ENCODE measurements at regions not wholly inside any gene's neighbourhood (a gene's known extent, or its start where the extent isn't known, plus 50 kb on each side); places are given as distances from the start of the nearest gene placed in this dataset.

- DNase-seq, result no peak
Observed at GRCh38 chr12:115146453-115146852, 462.5 kb upstream of the TBX3 start.

- DNase-seq, result no peak
Observed at GRCh38 chr12:115144425-115144824, 460.4 kb upstream of the TBX3 start.

- no peak for DNase-seq
Observed at GRCh38 chr12:115140981-115141655, 457.1 kb upstream of the TBX3 start.

GRCh38 chr12:115137812-115138521 is 454.0 kb upstream of the TBX3 start:
- DNase-seq, result no peak

- no peak for DNase-seq
Observed at GRCh38 chr12:115135800-115136211, 451.8 kb upstream of the TBX3 start.

- DNase-seq, result no peak
Observed at GRCh38 chr12:115134298-115134697, 450.3 kb upstream of the TBX3 start.

GRCh38 chr12:115132905-115133304 is 448.9 kb upstream of the TBX3 start:
- DNase-seq, result no peak

- no peak for DNase-seq
Observed at GRCh38 chr12:115132145-115132544, 448.2 kb upstream of the TBX3 start.

- no peak for DNase-seq
Observed at GRCh38 chr12:115129727-115130126, 445.8 kb upstream of the TBX3 start.

GRCh38 chr12:115121053-115121452 is 437.1 kb upstream of the TBX3 start:
- DNase-seq, result no peak

GRCh38 chr12:115118177-115118724 is 434.3 kb upstream of the TBX3 start:
- DNase-seq, result no peak

GRCh38 chr12:115114140-115114539 is 430.2 kb upstream of the TBX3 start:
- DNase-seq, result no peak

- no peak for DNase-seq
Observed at GRCh38 chr12:115109863-115110262, 425.9 kb upstream of the TBX3 start.

- DNase-seq, result no peak
Observed at GRCh38 chr12:115108129-115109100, 424.4 kb upstream of the TBX3 start.

GRCh38 chr12:115103884-115104883 is 420.2 kb upstream of the TBX3 start:
- no peak for DNase-seq

GRCh38 chr12:115102450-115102849 is 418.5 kb upstream of the TBX3 start:
- no peak for DNase-seq

GRCh38 chr12:115101520-115101919 is 417.5 kb upstream of the TBX3 start:
- DNase-seq, result no peak

- no peak for DNase-seq
Observed at GRCh38 chr12:115097416-115097815, 413.4 kb upstream of the TBX3 start.

- no peak for DNase-seq
Observed at GRCh38 chr12:115096588-115097397, 412.8 kb upstream of the TBX3 start.

GRCh38 chr12:115095073-115095748 is 411.2 kb upstream of the TBX3 start:
- no peak for DNase-seq

Data from kidney glomerular epithelial cell (primary cell).